Glomerular endothelial cell (primary cell): ENCODE measurements at regions not wholly inside any gene's neighbourhood (a gene's known extent, or its start where the extent isn't known, plus 50 kb on each side); places are given as distances from the start of the nearest gene placed in this dataset.

Source experiments
- DNase-seq: peaks from one replicate; pipeline ENCODE4 v3.0.0-alpha.2; 2011; ENCODE audit warnings: low read depth, low spot score; ENCODE audit errors: extremely low read depth

DNA sequence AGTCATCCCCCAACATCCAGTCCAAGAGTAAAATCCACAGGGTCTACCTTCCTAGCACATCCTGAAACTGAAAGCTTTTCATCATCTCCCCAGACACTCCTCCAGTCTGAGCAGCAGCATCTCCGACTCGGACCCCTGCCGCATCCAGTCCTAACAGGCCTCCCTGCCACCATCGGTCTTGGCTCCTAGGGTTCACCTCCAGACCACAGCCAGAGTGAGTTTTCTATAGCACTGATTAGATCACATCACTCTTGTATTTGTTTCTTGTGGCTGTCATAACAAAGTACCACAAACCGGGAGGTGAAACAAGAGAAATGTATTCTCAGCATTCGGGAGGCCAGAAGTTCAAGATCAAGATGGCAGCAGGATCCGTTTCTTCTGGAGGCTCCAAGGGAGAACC is 187.8 kb downstream of the TOMM20 start:
- no peak for DNase-seq

DNA sequence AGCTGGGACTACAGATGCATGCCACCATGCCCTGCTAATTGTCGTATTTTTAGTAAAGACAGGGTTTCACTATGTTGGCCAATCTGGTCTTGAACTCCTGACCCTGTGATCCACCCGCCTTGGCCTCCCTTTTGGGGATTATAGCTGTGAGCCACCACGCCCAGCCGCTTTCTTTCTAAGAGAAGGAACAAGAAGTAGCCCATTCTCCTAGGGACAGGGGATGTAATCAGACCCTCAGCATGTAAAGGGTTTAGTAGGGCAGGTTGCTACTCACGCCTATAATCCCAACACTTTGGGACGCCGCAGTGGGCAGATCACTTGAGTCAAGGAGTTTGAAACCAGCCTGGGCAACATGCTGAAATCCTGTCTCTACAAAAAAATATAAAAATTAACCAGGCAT is 189.7 kb downstream of the TOMM20 start:
- no peak for DNase-seq

DNA sequence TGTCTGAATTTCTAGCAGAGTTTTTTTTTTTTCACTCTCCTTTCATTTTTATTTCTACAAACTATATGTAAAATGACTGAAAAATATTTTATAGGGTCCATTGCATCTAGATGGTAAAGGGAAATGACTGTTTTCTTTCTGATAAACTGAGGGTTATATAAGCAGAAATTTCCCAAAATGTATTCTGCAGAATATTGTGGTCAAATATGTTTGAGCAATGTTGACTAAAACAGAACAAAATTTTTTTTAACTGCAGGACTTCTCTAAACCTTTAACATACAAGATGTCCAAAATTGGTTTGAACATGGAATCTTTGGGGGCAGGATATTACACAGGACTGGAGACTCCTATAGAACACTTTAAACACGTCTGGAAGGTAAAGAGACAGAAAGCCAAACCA is 190.5 kb downstream of the TOMM20 start:
- DNase-seq: no peak

DNA sequence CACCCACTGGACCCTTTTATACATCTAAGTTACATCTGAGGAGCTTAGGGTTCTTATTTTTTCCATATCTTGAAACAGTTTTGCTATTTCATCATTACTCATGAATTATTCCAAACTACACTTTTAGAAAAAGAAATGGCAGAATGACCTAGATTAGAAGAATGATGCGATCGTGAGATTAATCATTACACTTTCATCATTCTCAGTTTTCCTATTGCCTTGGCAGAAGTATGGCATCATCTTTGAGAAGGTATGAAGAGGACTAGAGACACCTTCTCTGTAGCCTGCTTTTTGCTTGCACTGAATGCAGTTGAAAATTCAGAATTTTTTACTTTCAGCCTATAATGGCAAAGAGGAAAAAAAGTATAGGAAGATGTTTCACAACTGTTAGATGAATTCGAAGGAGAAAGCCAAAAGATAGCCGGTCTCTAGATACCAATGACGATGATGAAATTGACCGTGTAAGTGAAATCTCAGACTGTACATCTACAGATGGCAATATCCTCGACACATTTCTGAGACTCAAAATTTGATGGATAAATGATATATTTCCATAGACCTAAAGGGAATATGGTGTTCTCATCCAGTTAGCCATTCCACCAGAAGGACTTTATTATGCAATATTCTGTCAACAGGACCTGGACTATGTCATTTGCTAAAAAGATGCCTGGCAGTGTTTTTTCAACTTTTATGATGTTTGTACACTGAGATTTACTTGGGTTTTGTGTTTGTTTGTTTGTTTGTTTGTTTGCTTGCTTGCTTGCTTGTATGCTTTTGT is 191.8 kb downstream of the TOMM20 start:
- DNase-seq: no peak

DNA sequence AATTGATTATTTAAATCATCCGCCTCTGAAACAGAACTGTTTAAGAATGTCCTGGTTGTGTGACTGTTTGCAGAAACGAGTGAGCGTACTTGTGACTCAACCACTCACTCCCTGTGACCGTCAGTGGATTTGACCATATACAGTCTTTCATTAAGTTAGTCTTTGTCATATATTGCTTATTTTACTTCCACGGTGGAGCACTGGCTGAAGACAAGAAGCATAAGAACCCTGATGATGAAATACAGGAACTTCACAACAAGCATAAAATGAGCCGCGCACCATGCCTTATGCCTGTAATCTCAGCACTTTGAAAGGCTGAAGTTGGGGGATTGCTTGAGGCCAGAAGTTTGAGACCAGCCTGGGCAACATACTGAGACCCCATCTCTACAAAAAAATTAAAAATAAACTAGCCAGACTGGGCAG is 194.0 kb downstream of the TOMM20 start:
- DNase-seq: no peak

DNA sequence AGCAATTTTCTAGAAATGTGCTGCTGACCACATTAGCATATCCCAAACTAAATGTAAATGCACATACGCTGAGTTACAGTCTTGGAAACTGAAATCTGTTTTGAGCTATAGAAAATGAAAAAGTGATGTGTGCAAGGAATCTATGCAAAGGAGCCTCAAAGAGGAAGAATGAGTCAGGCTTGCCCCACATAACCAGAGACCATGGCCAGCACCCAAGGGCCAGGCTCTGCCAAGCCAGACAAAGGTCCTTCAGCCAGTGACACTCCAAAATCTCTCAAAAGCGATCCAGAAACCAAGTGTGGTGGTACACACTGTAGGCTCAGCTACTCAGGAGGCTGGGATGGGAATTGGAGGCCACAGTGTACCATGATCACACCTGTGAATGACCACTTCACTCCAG is 195.2 kb downstream of the TOMM20 start:
- DNase-seq: no peak

DNA sequence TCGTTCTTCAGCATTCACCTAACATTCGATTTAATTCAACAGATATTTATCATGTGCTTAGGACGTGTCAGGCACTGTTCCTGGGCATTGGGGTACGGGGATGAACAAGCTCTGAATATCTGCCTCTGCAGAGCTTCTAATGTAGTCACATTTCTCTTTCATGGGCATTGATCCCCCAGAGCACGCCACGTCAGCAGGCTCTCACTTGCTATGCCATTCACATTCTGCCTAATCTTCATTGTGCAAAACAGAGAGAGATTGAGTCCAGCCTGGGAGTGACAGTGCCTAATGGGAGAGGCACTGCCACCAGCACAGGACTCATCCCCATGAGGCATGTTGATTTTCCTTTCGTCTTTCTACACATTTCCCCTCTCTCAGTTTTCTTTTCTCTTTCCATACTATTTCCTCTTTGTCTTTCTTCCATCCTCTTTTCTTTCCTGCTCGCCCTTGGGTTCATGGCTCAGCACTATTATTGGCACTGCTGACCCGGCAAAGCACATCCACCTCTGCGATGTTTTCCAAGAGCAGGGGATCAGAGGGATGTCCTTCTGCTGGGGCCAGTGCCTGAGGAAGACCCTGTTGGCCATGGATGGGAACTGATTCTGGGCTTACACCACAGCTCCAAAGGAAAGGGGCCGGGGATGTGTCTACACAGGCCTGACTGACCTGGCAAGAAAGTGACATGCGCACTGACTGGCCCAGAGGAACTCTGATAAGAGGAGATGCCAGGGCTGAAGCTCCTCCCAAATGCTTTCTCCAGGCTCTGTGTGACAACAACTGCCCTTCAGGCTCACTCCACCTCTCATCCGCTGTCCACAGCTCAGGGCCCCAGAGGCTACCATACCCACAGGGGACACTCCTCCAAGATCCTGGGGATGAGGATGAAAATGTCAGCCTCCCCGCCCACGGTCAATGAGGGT is 195.9 kb downstream of the TOMM20 start:
- DNase-seq: no peak

DNA sequence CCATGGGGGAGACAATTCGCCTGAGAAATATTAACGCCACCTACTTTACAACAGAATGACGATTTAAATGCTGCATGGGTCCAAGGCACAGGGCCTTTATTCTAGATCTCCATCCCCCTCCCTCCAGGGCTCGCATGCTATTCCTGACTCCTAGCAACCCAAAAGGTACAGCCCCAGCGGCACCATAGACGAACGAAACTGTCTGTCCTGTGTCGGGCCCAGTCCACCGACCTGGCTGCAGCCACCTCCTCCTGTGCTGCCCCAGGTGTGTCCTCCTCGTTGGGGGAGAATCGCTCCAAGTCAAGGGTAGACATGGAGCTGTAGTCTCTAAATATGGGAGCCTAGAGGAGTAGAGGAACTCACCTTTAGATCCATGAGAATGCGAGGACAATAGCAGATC is 196.5 kb downstream of the TOMM20 start:
- no peak for DNase-seq

DNA sequence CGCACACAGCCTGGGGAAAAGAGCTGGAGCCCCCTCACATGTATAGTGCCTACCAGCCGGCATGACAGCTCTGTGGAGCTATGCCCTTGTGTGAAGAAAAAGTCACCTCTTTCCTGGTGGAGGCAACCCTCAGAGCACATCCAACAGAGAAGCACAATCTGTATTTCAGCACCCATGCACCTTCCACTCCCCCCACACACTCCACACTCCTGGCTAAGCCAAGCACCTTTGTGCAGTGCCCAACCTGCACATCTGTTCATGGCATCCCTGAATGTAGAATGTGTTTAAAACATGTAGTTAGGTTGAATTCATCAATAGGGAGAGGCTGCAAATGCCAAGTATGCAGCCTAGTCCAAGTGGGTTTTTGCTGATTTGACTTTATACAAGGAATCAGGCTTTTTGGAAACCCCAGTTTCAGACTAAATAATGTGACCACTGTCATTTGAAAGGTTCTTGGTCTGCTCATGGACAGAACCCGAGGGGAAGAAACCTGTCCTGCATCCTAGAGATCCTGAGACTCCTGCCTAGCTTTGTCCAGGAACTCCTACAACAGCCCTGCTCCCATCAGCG is 197.1 kb downstream of the TOMM20 start:
- no peak for DNase-seq

DNA sequence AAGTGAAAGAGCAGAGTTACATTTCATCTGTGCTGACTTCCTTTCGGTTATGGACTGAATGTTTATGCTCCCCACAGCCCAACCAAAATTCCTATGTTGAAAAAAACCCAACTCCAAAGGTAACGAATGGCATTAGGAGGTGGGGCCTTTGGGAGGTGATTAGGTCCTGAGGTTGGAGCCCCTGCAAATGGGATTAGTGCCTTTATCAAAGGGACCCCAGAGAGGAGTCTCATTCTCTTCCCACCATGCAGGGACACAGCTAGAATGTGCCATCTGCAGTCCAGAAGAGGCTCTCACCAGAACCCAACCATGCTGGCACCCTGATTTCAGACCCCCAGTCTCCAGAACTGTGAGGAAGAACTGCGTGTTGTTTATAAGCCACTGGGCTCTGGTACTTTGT is 199.3 kb downstream of the TOMM20 start:
- no peak for DNase-seq

DNA sequence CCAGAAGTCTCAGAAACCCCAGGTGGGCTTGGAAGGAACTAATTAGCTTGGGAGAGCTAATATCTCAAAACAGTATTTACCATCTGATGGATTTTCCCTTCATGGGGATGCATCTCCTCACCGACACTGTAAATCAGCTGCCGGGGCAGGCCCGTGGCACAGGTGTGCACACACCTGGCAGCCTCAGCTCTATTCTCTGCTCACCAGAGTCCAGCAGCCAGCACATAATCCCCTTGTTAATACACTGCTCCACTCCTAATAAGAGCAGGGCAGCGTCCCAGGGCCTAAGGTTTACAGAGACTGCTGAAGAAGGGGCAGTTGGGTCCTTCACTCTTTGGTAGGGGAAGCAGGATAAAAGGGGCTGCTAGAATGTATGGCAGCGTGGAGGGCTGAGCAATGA is 200.0 kb downstream of the TOMM20 start:
- DNase-seq: no peak

DNA sequence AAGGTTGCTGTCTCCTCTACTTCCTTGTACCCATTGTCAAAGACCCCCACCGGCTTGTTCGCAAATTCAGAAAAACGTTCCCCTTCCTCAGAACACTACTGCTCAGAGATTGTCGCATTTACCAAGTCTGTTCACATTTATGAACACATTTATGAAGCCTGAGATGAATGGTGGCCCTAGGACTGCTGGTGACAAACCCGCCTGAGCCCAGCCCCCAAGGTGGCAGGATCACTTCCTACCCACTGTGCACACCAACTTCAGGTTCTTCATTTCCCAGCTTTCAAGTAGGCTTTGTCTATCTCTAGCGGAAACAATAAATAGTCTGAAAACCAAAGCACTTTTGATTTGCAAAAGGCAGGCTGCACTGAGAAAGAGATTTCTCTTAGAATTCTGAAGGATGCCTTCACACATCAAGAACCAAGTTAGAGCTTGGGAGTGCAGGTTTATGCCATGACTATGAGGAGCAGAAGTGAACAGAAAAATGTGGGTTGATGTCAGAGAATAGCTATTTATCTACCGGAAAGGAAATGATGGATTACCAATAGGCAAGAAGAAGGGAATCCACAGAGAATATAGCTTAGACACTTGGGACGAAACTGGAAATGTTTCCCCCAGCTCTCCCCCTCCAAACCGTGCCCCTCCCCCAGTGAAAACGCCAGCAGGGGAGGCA is 200.5 kb downstream of the TOMM20 start:
- no peak for DNase-seq

DNA sequence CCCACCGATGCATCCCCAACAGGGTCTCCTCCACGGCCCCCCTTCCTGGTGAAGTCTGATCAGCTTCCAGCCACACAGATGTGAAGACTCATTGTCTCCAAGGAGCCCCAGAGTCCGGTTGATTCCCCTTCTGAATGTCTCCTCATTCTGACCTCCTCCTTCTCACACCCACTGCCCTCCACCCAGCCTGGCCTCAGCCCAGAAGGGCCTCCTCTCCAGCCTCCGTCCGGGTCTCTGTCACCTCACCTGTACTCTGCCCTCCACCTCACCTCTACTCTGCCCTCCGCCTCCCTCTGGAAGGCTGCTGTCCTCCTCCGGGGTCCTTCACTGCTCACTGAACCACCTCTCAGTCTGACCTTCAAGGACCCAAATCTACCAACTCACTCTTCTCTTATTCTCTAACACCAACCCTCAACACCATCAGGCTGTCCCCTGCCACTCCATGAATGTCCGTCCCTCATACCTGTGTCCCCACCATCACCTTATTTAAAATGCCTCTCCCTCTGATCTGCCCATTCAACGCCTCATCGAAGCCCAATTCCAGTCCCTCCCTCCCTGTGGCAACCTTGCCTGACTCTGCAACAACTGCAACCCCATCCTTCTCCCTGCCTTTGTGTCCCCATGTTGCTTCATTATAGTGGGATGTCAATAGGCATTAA is 201.2 kb downstream of the TOMM20 start:
- no peak for DNase-seq

DNA sequence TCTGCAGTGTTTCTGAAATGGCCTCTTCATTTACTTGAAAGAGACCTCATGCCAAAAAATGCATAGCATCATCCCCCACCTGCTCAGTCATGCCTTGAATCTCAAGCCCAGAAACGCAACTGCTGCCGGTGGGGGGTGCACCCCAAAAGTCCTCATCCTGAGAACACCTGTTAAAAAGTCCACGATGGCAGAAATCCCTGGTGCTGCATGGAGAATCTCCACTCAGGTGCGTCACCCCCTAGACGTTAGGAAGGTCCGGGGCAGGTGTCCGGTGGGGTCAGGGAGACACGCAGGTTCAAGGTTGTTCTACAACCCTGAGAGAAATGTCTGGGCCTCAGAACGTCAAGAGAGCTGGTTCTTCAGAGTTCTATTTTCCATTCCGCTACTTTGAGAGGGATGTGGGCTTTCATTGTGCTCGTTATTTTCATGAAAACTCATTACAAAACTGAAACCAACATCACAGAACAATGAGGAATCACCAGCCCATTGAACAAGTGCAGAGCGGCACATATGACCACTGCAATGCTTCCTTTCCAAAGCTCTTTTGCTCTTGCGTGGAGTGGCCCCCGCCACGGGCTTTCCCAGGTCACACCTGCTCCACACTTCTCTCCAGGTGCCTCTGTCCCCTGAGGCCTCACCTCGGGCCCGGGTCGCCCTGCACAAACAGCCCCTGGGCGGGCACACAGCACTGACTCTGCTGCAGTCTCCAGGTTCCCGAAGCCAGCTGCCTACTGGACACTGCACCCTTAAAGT is 201.9 kb downstream of the TOMM20 start:
- DNase-seq: no peak

DNA sequence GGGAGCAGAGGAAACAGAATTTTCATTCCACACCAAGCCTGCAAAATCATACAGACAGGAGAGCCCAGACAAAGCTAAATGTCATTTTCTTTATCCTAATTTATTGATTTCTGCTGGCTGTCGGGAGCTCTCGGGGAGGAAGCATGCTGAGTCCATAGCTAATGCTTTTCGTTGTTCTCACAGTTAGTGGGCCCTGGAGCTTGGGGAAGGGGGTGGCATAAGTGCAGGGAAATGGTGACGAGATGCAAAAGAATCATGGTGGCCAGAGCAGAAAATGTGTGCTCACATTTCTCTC is 202.4 kb downstream of the TOMM20 start:
- no peak for DNase-seq

DNA sequence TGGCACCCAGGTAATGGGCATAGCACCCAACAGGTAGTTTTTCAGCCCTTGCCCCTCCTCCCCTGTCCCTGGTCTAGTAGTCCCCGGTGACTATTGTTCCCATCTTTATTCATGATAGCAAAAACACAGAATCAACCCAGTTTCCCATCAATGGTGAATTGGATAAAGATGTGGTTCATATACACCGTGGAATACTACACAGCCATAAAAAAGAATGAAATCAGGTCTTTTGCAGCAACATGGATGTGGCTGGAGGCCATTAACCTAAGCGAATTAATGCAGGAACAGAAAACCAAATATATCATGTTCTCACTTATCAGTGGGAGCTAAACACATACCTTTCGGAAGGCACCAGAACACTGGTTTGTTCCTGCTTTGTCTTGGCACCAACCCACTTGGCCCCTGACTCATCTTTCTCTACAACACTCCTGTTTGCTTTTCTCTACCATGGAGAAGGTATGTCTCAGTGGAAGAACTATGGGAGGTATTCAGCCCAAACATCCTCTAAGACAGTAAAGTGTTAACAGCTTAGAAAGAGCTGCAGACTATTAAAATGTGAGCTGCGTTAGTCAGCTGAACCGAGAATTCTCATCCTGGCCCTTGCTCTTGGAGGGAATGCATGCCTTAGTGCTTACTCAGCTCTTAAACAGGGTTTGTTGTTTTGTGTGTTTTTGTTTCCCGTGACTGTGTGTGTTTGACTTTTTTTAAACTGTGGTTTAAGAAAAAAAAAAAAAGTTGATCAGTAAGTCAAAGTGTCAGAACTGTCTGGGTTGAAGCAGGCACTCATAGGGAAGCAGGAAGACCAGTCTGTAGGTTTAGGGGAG is 203.0 kb downstream of the TOMM20 start:
- DNase-seq: peak; percentile 96

DNA sequence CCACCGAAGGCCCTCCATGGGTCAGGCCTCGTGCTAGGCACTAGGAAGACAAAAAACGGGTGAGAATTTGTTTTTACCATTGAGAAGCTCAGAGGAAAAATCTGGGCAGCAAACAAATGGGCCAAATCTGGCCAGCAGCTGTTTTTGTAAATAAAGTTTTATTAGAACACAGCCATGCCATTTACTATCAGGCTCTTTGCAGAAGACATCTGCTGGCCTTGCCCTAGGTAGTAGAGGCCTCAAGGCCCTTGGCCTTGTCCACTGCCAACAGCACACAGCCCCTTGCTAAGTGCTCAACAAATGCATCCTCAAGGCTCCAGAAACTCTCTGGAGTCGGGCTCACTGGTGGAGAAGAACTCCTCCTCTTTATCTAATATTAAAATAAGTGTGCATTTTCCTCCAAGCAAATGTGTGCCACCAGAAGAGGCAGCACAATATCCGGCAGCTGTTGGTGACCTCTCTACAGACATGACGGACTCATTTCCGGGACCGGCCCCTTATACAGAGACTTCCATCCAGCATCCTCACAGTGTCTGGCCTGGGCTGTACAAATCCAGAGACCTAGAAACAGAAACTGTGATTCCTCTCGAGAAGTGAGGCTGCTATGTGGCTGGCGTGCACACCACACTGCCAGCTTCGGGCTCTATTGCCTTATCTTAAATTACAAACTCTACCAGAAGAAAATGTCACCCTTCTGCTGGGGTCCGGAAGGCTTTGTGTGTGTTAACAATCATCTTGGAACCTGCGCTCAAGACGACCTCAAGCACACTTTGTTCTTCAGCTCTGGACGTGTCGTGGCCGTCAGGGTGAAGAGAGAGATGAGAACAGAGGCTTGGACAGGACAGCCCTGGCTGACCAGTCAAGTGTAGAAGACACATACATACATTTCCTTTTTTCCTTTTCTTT is 203.9 kb downstream of the TOMM20 start:
- DNase-seq: no peak

DNA sequence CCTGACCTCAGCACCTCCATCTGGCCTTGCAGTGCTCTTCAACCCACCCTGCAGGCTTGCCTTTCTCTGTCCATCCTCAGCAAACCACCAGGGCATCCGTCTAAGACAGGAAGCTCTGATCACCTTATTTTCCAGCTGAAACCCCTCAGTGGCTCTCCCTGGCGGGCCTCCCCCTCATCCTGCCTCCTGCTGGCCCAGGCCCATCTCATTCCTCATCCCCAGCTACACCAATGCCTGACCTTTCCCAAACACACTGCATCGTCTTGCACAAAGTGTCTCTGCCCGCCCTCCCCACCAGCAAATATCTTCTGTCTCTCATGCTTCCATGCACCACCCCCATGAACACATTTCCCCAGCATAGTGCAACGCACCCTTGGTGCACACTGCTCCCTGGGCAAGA is 205.0 kb downstream of the TOMM20 start:
- no peak for DNase-seq
